ENCODE measurements at regions not wholly inside any gene's neighbourhood (a gene's known extent, or its start where the extent isn't known, plus 50 kb on each side); places are given as distances from the start of the nearest gene placed in this dataset.

GRCh38 chr6:134683783-134684422 lies 266.0 kb downstream of the ALDH8A1 start:
- no peak overlapping the region for H3K27ac ChIP-seq
- TF ChIP-seq CTCF (conservative IDR thresholded peaks at IDR 0.05) (no peak), ZFX (IDR thresholded peaks at IDR 0.05) (no peak)

GRCh38 chr6:134680433-134680832 lies 269.5 kb downstream of the ALDH8A1 start:
- TF ChIP-seq CTCF (conservative IDR thresholded peaks at IDR 0.05), result no peak
- no peak for TF ChIP-seq ZFX (IDR thresholded peaks at IDR 0.05)
- H3K27ac ChIP-seq, result no peak overlapping the region

- H3K27ac ChIP-seq, result no peak overlapping the region
- no peak for TF ChIP-seq CTCF (conservative IDR thresholded peaks at IDR 0.05)
- TF ChIP-seq ZFX (IDR thresholded peaks at IDR 0.05), result no peak
Observed at GRCh38 chr6:134680021-134680420, 269.9 kb downstream of the ALDH8A1 start.

- TF ChIP-seq ZFX (IDR thresholded peaks at IDR 0.05) (no peak), CTCF (conservative IDR thresholded peaks at IDR 0.05) (no peak)
- no peak overlapping the region for H3K27ac ChIP-seq
Observed at GRCh38 chr6:134678436-134678889, 271.4 kb downstream of the ALDH8A1 start.

- no peak for TF ChIP-seq ZFX (IDR thresholded peaks at IDR 0.05)
- no peak overlapping the region for H3K27ac ChIP-seq
Observed at GRCh38 chr6:134676307-134677281, 273.3 kb downstream of the ALDH8A1 start.

- H3K27ac ChIP-seq, result no peak overlapping the region
Observed at GRCh38 chr6:134675110-134676054, 274.5 kb downstream of the ALDH8A1 start.

More at GRCh38 chr6:134675110-134676054, 274.5 kb downstream of the ALDH8A1 start:
- TF ChIP-seq ZFX (IDR thresholded peaks at IDR 0.05), result no peak
- TF ChIP-seq CTCF (conservative IDR thresholded peaks at IDR 0.05), result no peak
